H7 (cell line): ENCODE measurements at regions not wholly inside any gene's neighbourhood (a gene's known extent, or its start where the extent isn't known, plus 50 kb on each side); places are given as distances from the start of the nearest gene placed in this dataset.

ENCODE experiments used
- DNase-seq: peaks from one replicate; pipeline ENCODE4 v3.0.0; 2012
- H3K27me3 ChIP-seq: 2 replicates; pipeline ENCODE4 v1.6.0; 2011; ENCODE audit warnings: mild to moderate bottlenecking, low read length; ENCODE audit not compliant: control insufficient read depth, insufficient read depth
- H3K36me3 ChIP-seq: replicated peaks from 2 replicates; pipeline ENCODE4 v1.5.1; 2011; ENCODE audit warnings: low read length; ENCODE audit not compliant: control insufficient read depth, insufficient read depth
- H3K4me3 ChIP-seq: 2 replicates; pipeline ENCODE4 v1.5.1; 2011; ENCODE audit warnings: low read depth, mild to moderate bottlenecking, control low read depth, low read length, moderate library complexity; ENCODE audit not compliant: insufficient read depth

GRCh38 chr4:28562913-28563312 is 1702.3 kb downstream of the STIM2 start:
- Histone ChIP-seq H3K36me3 (no peaks in the 10 kb centered on the region), H3K27me3 (no peaks in the 10 kb centered on the region), H3K4me3 (no peak overlapping the region)
- DNase-seq: no peak

DNA sequence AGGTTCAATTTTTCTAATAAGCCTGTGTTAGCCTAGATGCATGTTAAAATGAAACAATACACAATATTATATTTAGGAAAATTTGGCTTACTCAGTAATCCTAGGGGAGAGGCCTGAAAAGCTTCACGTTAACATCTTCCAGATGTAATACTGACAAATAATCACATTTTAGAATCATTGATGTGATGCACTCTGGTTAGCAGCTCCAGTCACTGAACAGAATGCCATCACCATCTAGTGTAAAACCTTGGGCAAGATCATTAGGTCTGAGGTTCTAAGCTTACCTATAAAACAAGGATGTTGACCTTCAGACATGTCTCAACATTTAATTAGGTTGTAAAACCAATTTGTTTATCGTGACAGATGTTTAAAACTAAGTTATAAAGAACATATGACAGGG is 1704.8 kb downstream of the STIM2 start:
- DNase-seq: no peak
- Histone ChIP-seq H3K36me3 (no peaks in the 10 kb centered on the region), H3K27me3 (no peaks in the 10 kb centered on the region), H3K4me3 (no peak overlapping the region)

DNA sequence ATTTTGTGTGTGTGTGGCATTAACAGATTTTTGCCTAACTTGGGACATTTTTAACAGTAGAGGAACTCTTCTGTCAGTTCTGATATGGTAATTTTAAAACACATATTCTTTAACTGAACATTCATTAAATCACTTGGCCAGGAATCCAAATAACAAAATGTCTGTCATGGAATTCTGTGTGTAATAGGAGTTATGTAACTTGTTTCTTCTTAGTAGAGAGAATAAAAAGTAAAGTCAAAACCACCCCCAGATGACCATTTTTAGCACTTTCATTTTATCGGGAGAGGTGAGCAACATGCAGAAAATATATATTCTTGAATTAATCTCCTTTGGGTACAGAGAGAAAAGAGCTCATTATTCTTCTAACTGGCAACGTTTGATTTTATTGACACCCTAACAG is 1740.3 kb downstream of the STIM2 start:
- no peaks in the 10 kb centered on the region for H3K36me3 ChIP-seq
- no peak overlapping the region for H3K4me3 ChIP-seq
- DNase-seq: no peak
- H3K27me3 ChIP-seq: no peaks in the 10 kb centered on the region

GRCh38 chr4:28621591-28621990 is 1761.0 kb downstream of the STIM2 start:
- no peak overlapping the region for H3K4me3 ChIP-seq
- H3K36me3 ChIP-seq: no peaks in the 10 kb centered on the region
- DNase-seq: no peak
- H3K27me3 ChIP-seq: no peaks in the 10 kb centered on the region

- H3K4me3 ChIP-seq: no peak overlapping the region
- no peak for DNase-seq
- no peaks in the 10 kb centered on the region for H3K27me3 ChIP-seq
- H3K36me3 ChIP-seq: no peaks in the 10 kb centered on the region
Observed at GRCh38 chr4:28636971-28637370, 1776.3 kb downstream of the STIM2 start.

- no peak overlapping the region for H3K4me3 ChIP-seq
- H3K36me3 ChIP-seq: no peaks in the 10 kb centered on the region
- no peak for DNase-seq
- no peaks in the 10 kb centered on the region for H3K27me3 ChIP-seq
Observed at GRCh38 chr4:28639747-28640146, 1779.1 kb downstream of the STIM2 start.

GRCh38 chr4:28654618-28655017 is 1794.0 kb downstream of the STIM2 start:
- Histone ChIP-seq H3K27me3 (no peaks in the 10 kb centered on the region), H3K4me3 (no peak overlapping the region), H3K36me3 (no peaks in the 10 kb centered on the region)
- no peak for DNase-seq

- no peak for DNase-seq
- no peaks in the 10 kb centered on the region for H3K36me3 ChIP-seq
- H3K4me3 ChIP-seq: no peak overlapping the region
- no peaks in the 10 kb centered on the region for H3K27me3 ChIP-seq
Observed at GRCh38 chr4:28665306-28665705, 1804.7 kb downstream of the STIM2 start.

DNA sequence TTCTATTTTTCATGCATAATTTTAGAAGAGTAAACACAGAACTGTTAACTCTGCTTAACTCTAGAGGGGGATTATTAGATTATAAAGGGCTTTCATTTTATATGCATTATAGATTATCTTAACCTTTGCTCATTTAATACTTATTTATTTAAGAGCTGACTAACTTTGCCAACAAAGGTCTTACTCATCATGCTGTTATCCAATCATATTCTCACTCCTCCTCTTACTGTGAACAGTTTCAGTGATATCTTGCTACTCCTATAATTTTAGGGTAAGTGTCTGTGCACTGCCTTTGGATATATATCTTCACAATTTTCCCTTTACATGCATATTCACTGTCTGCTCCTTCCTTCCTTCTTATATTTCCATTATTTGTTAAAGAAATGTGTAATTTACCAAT is 1814.9 kb downstream of the STIM2 start:
- no peaks in the 10 kb centered on the region for H3K36me3 ChIP-seq
- DNase-seq: no peak
- H3K4me3 ChIP-seq: no peak overlapping the region
- H3K27me3 ChIP-seq: no peaks in the 10 kb centered on the region

DNA sequence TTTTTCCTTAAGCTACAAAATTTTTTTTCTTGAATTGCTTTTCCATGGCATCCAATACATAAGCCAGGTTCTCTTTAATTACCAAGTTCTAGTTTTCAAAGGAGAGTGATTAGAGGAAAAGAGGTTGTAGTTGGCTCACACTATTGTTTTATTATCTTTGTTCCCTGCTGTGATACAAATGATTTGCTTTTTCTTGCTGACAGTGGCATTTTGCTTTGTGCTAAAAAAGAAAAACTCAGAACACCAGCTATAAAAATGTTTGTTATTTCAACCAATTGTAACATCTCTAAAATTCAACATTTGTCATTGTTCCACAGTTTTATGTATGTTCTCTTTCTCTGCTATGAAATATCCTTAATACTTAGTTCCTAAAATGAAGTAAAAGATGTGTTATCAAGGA is 1817.2 kb downstream of the STIM2 start:
- Histone ChIP-seq H3K36me3 (no peaks in the 10 kb centered on the region), H3K27me3 (no peaks in the 10 kb centered on the region), H3K4me3 (no peak overlapping the region)
- no peak for DNase-seq

DNA sequence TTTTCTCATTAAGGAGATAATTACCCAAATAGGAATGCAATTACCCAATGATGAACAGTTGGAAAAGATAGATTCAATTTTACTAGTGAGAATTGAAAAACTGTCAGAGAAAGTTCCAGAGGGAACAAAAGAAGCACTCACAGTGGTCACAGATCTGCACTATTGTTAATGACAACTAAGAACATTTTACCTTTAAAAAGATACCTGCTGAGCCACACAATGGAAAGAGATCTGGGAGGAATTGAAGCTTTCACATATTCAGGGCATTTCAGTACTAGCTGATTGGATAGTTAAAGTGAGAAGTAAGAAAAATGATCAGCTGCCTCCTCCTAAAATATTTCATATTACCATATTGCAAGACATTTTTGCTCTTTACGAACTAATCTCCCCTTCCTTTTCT is 1822.2 kb downstream of the STIM2 start:
- H3K4me3 ChIP-seq: no peak overlapping the region
- no peaks in the 10 kb centered on the region for H3K27me3 ChIP-seq
- H3K36me3 ChIP-seq: no peaks in the 10 kb centered on the region
- DNase-seq: peak; percentile 3

GRCh38 chr4:28686618-28687017 is 1826.0 kb downstream of the STIM2 start:
- no peak overlapping the region for H3K4me3 ChIP-seq
- H3K36me3 ChIP-seq: no peaks in the 10 kb centered on the region

DNA sequence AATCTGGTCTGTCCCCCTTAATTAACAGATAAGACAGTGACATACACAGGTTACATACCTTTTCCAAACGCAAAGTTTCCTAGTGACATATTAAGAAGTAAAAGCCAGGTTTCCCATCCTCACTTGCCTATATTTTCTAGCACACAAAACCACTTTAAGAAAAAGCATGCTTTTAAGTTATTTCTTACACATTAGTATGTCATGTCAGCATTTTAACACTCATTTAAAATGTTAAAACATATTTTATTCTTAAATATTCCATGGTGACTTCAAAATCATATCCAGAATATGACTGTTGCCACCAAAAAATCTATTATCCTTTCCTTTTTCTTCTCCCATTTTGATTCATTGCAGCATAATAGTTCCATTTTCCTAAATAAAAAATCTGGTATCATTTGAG is 1830.2 kb downstream of the STIM2 start:
- Histone ChIP-seq H3K27me3 (no peaks in the 10 kb centered on the region), H3K4me3 (no peak overlapping the region), H3K36me3 (no peaks in the 10 kb centered on the region)
- no peak for DNase-seq

More at GRCh38 chr4:28686618-28687017, 1826.0 kb downstream of the STIM2 start:
- no peaks in the 10 kb centered on the region for H3K27me3 ChIP-seq
- peak; percentile 12 for DNase-seq

GRCh38 chr4:28702571-28702970 is 1841.9 kb downstream of the STIM2 start:
- no peak overlapping the region for H3K4me3 ChIP-seq
- no peaks in the 10 kb centered on the region for H3K27me3 ChIP-seq
- DNase-seq: no peak
- no peaks in the 10 kb centered on the region for H3K36me3 ChIP-seq

DNA sequence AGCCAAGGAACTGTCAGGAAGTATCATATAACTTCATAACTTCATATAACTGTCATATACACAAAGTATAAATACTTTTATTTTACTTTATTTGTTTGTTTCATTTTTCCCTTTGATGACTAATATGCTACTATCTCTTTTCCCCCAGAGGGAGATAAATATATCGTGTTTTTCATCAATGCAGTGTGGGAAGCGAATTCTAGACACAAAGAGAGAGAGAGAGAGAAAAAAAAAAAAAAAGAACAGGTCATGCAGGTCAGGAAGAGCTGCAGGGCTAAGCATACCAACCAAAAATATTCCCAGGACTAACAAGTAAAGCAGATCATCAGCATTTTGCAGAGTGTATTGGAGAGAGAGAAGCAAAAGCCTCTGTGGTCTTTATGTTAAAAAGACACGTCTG is 1849.2 kb downstream of the STIM2 start:
- Histone ChIP-seq H3K36me3 (no peaks in the 10 kb centered on the region), H3K27me3 (no peaks in the 10 kb centered on the region), H3K4me3 (no peak overlapping the region)
- DNase-seq: no peak

DNA sequence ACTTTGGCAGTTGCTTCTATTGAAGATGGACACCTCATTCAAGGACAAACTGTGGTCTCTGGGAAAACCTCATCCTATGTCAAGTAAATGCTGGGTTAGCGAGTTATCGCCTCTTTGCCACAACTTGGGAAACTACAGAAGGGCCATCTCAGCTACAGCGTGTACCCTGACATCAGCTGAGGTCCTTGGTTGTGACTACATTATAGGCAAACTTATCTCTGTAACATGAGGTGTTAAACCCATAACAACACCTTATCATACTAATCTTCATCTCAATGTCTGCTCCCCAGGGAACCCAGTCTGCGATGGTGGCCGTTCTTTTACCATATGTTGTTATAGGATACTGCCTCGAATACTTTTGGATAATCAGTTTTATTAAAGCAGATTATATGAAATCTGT is 1862.7 kb downstream of the STIM2 start:
- Histone ChIP-seq H3K27me3 (no peaks in the 10 kb centered on the region), H3K36me3 (no peaks in the 10 kb centered on the region), H3K4me3 (no peak overlapping the region)
- no peak for DNase-seq
